ENCODE measurements at regions not wholly inside any gene's neighbourhood (a gene's known extent, or its start where the extent isn't known, plus 50 kb on each side); places are given as distances from the start of the nearest gene placed in this dataset.

GRCh38 chr22:22800716-22801115, 86.9 kb upstream of the IGLL5 start:
- no peak overlapping the region for H3K27ac ChIP-seq
- H3K36me3 ChIP-seq (replicated peaks in 1 of 2) = no peaks in the 10 kb centered on the region
- H3K4me3 ChIP-seq = no peak overlapping the region
- 84 to 97% (median 93%) methylated on average over 3 of the region's 3 CpGs for WGBS, 4 donors
- no peak for TF ChIP-seq POLR2A (IDR thresholded peaks at IDR 0.05)
- TF ChIP-seq, protein P1, sequence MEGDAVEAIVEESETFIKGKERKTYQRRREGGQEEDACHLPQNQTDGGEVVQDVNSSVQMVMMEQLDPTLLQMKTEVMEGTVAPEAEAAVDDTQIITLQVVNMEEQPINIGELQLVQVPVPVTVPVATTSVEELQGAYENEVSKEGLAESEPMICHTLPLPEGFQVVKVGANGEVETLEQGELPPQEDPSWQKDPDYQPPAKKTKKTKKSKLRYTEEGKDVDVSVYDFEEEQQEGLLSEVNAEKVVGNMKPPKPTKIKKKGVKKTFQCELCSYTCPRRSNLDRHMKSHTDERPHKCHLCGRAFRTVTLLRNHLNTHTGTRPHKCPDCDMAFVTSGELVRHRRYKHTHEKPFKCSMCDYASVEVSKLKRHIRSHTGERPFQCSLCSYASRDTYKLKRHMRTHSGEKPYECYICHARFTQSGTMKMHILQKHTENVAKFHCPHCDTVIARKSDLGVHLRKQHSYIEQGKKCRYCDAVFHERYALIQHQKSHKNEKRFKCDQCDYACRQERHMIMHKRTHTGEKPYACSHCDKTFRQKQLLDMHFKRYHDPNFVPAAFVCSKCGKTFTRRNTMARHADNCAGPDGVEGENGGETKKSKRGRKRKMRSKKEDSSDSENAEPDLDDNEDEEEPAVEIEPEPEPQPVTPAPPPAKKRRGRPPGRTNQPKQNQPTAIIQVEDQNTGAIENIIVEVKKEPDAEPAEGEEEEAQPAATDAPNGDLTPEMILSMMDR (IDR thresholded peaks at IDR 0.05) = no peak
- peaks cover 4% of the 10 kb centered on the region for H3K27me3 ChIP-seq
- H3K4me1 ChIP-seq (replicated peaks in 1 of 2) = no peaks in the 10 kb centered on the region
- H3K9me3 ChIP-seq (replicated peaks in 1 of 3) = no peaks in the 10 kb centered on the region
- DNase-seq = peak in 3 of 7 donors; percentile 46 to 67 (median 61)
- intact Hi-C loops (cut with DNase I) = no loop called here

DNA sequence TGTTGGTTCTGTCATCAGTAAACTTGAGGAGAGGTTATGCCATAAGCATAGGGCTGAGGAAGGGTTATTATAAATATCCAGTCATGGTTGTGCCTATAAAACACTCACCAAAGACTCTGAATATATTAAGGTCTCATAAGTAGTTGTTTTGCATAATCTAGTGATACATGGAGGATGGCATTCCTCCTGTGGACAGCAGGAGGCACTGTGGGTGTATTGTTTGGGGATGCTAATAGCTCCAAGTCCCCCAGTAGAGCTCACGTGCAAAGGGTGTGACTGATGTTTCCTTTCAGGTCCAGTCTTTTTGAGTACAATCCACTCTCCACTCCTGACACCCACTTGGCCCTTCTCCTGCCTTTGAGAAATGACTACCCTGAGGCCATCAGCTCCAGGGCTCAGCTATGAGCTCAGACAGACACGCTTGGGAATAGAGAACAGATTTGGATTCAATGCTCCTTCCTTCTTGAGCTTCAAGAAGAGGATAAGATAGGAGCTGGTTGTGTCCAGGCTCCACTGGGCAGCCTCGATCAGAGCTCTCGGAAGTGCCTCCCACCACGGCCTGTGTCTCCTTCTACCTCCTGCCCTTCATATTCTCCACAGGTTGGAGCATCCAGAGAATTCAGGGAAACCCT, 85.2 kb upstream of the IGLL5 start:
- no peak for DNase-seq
- 81 to 93% (median 88%) methylated on average over 5 of the region's 5 CpGs for WGBS, 4 donors
- TF ChIP-seq POLR2A (IDR thresholded peaks at IDR 0.05) = no peak
- TF ChIP-seq, protein P1 (IDR thresholded peaks at IDR 0.05) = peak in 3 of 6 experiments; percentile 8 to 29 (median 12)
- no peaks in the 10 kb centered on the region for H3K4me1 ChIP-seq (replicated peaks in 1 of 2)
- intact Hi-C loops (cut with DNase I) = no loop called here
- peaks cover 6% of the 10 kb centered on the region for H3K27me3 ChIP-seq
- H3K4me3 ChIP-seq = no peak overlapping the region
- no peaks in the 10 kb centered on the region for H3K9me3 ChIP-seq (replicated peaks in 1 of 3)
- no peak overlapping the region for H3K27ac ChIP-seq
- H3K36me3 ChIP-seq (replicated peaks in 1 of 2) = no peaks in the 10 kb centered on the region

GRCh38 chr22:22803285-22803853, 84.2 kb upstream of the IGLL5 start:
- no peak for DNase-seq
- H3K4me1 ChIP-seq (replicated peaks in 1 of 2) = no peaks in the 10 kb centered on the region
- H3K36me3 ChIP-seq (replicated peaks in 1 of 2) = no peaks in the 10 kb centered on the region
- H3K27me3 ChIP-seq = peaks cover 6% of the 10 kb centered on the region
- H3K4me3 ChIP-seq = no peak overlapping the region
- TF ChIP-seq, protein P1 (IDR thresholded peaks at IDR 0.05) = no peak
- no peak for TF ChIP-seq POLR2A (IDR thresholded peaks at IDR 0.05)
- no peak overlapping the region for H3K27ac ChIP-seq
- intact Hi-C loops (cut with DNase I) = no loop called here
- no peaks in the 10 kb centered on the region for H3K9me3 ChIP-seq (replicated peaks in 1 of 3)
- 69 to 80% (median 75%) methylated on average over 3 of the region's 3 CpGs for WGBS, 4 donors

DNA sequence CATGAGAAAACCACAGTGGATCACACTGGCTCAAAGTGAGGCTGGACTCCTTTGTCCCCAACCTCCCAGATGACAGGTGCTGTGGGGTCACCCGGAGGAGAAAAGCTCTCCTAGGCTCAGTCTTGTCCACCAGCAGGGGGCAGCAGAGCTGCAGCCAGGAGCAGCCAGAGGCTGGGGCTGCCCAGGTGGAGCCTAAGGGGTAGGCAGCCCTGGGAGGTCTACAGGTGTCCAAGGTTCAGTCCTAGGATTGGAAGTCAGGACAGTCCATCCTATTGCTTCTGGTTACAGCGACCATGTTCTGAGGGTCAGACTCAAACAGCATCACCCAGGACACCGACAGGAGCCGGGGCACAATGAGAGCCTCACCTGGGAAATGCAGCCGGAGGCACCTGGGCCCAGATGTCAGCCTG, 77.6 kb upstream of the IGLL5 start:
- WGBS, 4 donors = 55 to 77% (median 63%) methylated on average over 4 to 5 of the region's 5 CpGs
- no peak overlapping the region for H3K27ac ChIP-seq
- intact Hi-C loops (cut with DNase I) = no loop called here
- no peaks in the 10 kb centered on the region for H3K4me1 ChIP-seq (replicated peaks in 1 of 2)
- H3K27me3 ChIP-seq = peaks cover 6% of the 10 kb centered on the region
- H3K9me3 ChIP-seq (replicated peaks in 1 of 3) = no peaks in the 10 kb centered on the region
- DNase-seq = peak in 5 of 7 donors; percentile 39 to 64 (median 50)
- no peak for TF ChIP-seq POLR2A (IDR thresholded peaks at IDR 0.05)
- TF ChIP-seq, protein P1 (IDR thresholded peaks at IDR 0.05) = peak; percentile 29 to 80 (median 48)
- H3K36me3 ChIP-seq (replicated peaks in 1 of 2) = no peaks in the 10 kb centered on the region
- no peak overlapping the region for H3K4me3 ChIP-seq

Data from adrenal gland (tissue), 9 donors.